SK-N-SH (cell line): ENCODE measurements at regions not wholly inside any gene's neighbourhood (a gene's known extent, or its start where the extent isn't known, plus 50 kb on each side); places are given as distances from the start of the nearest gene placed in this dataset.

ENCODE experiments used
- CTCF ChIA-PET: fragments of 300-600, 350-600 bp; formaldehyde crosslinking; extraction: SDS; loops from one replicate; lab custom pipeline; 2021; lab: Yijun Ruan, JAX
- POLR2A ChIA-PET: fragments of 350-600 bp; sonication (Branson Sonifier 250); formaldehyde crosslinking; extraction: SDS; loops from one replicate; lab custom pipeline; 2020; ENCODE audit warnings: antibody characterized with exemption, inconsistent platforms; lab: Yijun Ruan, JAX
- DNase-seq: peaks from one replicate; pipeline ENCODE4 v3.0.0; 2012
- H2AFZ ChIP-seq: fragments of 200-600 bp; sonication (generic); 2 replicates; pipeline ENCODE4 v1.8.1; 2016; ENCODE audit warnings: antibody characterized with exemption, mild to moderate bottlenecking, low read depth
- H3F3A ChIP-seq: fragments of 200-600 bp; sonication (generic); replicated peaks from 2 replicates; pipeline ENCODE3; 2016; ENCODE audit warnings: antibody characterized with exemption, mild to moderate bottlenecking; ENCODE audit not compliant: insufficient read depth
- H3K27ac ChIP-seq, 2 experiments: fragments of 200-500 bp in 1 of 2; fragments of 200-600 bp in 1 of 2; sonication (Bioruptor generic) in 1 of 2; sonication (generic), shearing (Covaris generic) in 1 of 2; 2 replicates each; pipeline versions ENCODE4 v1.5.1 to v1.6.1; 2014 to 2016; ENCODE audit warnings: low read depth in 2 of 2, inconsistent platforms in 1 of 2, low read length in 1 of 2, mild to moderate bottlenecking in 1 of 2, mixed read lengths in 1 of 2
- H3K27me3 ChIP-seq: fragments of 200-600 bp; sonication (generic), shearing (Covaris generic); 2 replicates; pipeline ENCODE4 v1.6.1; 2016; ENCODE audit warnings: mixed run types; ENCODE audit not compliant: insufficient read depth
- H3K36me3 ChIP-seq, 2 experiments: fragments of 200-500 bp in 1 of 2; fragments of 200-600 bp in 1 of 2; sonication (Bioruptor generic) in 1 of 2; sonication (generic) in 1 of 2; replicated peaks in 1 of 2; 2 replicates each; pipeline versions ENCODE3 to v1.5.1; 2014 to 2016; ENCODE audit warnings: low read length in 1 of 2, mild to moderate bottlenecking in 1 of 2; ENCODE audit not compliant: insufficient read depth in 2 of 2, control insufficient read depth in 1 of 2
- H3K4me1 ChIP-seq, 2 experiments: fragments of 200-500 bp in 1 of 2; fragments of 200-600 bp in 1 of 2; sonication (Bioruptor generic) in 1 of 2; sonication (generic), shearing (Covaris generic) in 1 of 2; 2 replicates each; pipeline versions ENCODE4 v1.5.1 to v1.6.1; 2014 to 2016; ENCODE audit warnings: low read depth in 1 of 2, low read length in 1 of 2, mixed run types in 1 of 2; ENCODE audit not compliant: insufficient read depth in 2 of 2, control insufficient read depth in 1 of 2
- H3K4me2 ChIP-seq: fragments of 200-600 bp; sonication (generic), shearing (Covaris generic); 2 replicates; pipeline ENCODE4 v1.6.1; 2017; ENCODE audit warnings: mixed run types
- H3K4me3 ChIP-seq, 2 experiments: fragments of 200-500 bp in 1 of 2; fragments of 200-600 bp in 1 of 2; sonication (Bioruptor generic) in 1 of 2; sonication (generic), shearing (Covaris generic) in 1 of 2; 2 replicates each; pipeline versions ENCODE4 v1.5.1 to v1.8.1; 2014 to 2016; ENCODE audit warnings: low read depth in 2 of 2, inconsistent platforms in 1 of 2, low read length in 1 of 2, mild to moderate bottlenecking in 1 of 2, mixed read lengths in 1 of 2, moderate library complexity in 1 of 2
- H3K79me2 ChIP-seq: fragments of 200-600 bp; sonication (generic); 2 replicates; pipeline ENCODE4 v1.8.1; 2017; ENCODE audit warnings: mild to moderate bottlenecking; ENCODE audit not compliant: insufficient read depth
- H3K9ac ChIP-seq: fragments of 200-600 bp; sonication (generic); 2 replicates; pipeline ENCODE4 v1.6.1; 2017; ENCODE audit warnings: mixed run types
- H3K9me2 ChIP-seq: fragments of 200-600 bp; sonication (generic); 2 replicates; pipeline ENCODE4 v1.6.1; 2017; ENCODE audit warnings: mixed run types
- H3K9me3 ChIP-seq: fragments of 200-600 bp; sonication (generic); 2 replicates; pipeline ENCODE4 v1.6.1; 2017; ENCODE audit warnings: mixed run types, mild to moderate bottlenecking, moderate library complexity
- H4K20me1 ChIP-seq: fragments of 200-600 bp; sonication (generic); 2 replicates; pipeline ENCODE4 v1.6.1; 2017; ENCODE audit warnings: mild to moderate bottlenecking, mixed run types; ENCODE audit not compliant: insufficient read depth
- ELF1 ChIP-seq: IDR thresholded peaks from 2 replicates; pipeline ENCODE4 v1.4.0; 2012
- EP300 ChIP-seq, 2 experiments: IDR thresholded peaks; 2 replicates each; pipeline versions ENCODE4 v1.4.0 to v1.6.1; 2012; ENCODE audit warnings: borderline replicate concordance in 1 of 2, low read depth in 1 of 2, low read length in 1 of 2
- FOXJ3 ChIP-seq: sonication (generic); formaldehyde crosslinking; IDR thresholded peaks from 2 replicates; pipeline ENCODE4 v1.5.1; 2020; ENCODE audit warnings: mild to moderate bottlenecking, missing genetic modification reagents
- FOXM1 ChIP-seq: IDR thresholded peaks from 2 replicates; pipeline ENCODE4 v1.4.0; 2012; ENCODE audit warnings: low read depth, mild to moderate bottlenecking
- GABPA ChIP-seq: IDR thresholded peaks from 2 replicates; pipeline ENCODE4 v1.4.0; 2012; ENCODE audit warnings: low read depth, mild to moderate bottlenecking
- GATA2 ChIP-seq: sonication (generic); formaldehyde crosslinking; IDR thresholded peaks from 2 replicates; pipeline ENCODE4 v1.5.0; 2020; ENCODE audit warnings: mild to moderate bottlenecking, missing genetic modification reagents
- IRF3 ChIP-seq: fragments of 150-350 bp; IDR thresholded peaks from 2 replicates; pipeline ENCODE4 v1.6.1; 2016; ENCODE audit warnings: mild to moderate bottlenecking, low read depth, low read length
- JUND ChIP-seq: IDR thresholded peaks from 2 replicates; pipeline ENCODE4 v1.4.0; 2012
- NFIC ChIP-seq: IDR thresholded peaks from 2 replicates; pipeline ENCODE4 v1.4.0; 2012; ENCODE audit warnings: borderline replicate concordance
- NRF1 ChIP-seq: IDR thresholded peaks from 2 replicates; pipeline ENCODE4 v1.6.1; 2012; ENCODE audit warnings: low read depth, mild to moderate bottlenecking, low read length
- POLR2AphosphoS5 ChIP-seq: IDR thresholded peaks from 2 replicates; pipeline ENCODE4 v1.6.1; 2012; ENCODE audit warnings: low read depth, low read length
- RAD21 ChIP-seq: IDR thresholded peaks from 2 replicates; pipeline ENCODE4 v1.6.1; 2012; ENCODE audit warnings: mild to moderate bottlenecking, low read length
- RCOR1 ChIP-seq: fragments of 150-350 bp; IDR thresholded peaks from 2 replicates; pipeline ENCODE4 v1.6.1; 2017; ENCODE audit warnings: antibody characterized with exemption, low read length
- REST ChIP-seq: IDR thresholded peaks from 2 replicates; pipeline ENCODE4 v1.6.1; 2012; ENCODE audit warnings: mild to moderate bottlenecking, low read depth, low read length, moderate library complexity
- TCF12 ChIP-seq: IDR thresholded peaks from 2 replicates; pipeline ENCODE4 v1.4.0; 2012
- TEAD4 ChIP-seq: IDR thresholded peaks from 2 replicates; pipeline ENCODE4 v1.4.0; 2012; ENCODE audit warnings: mild to moderate bottlenecking, borderline replicate concordance; ENCODE audit not compliant: insufficient read depth
- USF1 ChIP-seq: IDR thresholded peaks from 2 replicates; pipeline ENCODE4 v1.4.0; 2012; ENCODE audit warnings: low read depth, borderline replicate concordance
- ZBTB33 ChIP-seq: IDR thresholded peaks from 2 replicates; pipeline ENCODE4 v1.4.0; 2012; ENCODE audit warnings: low read depth, borderline replicate concordance
- WGBS: methylation state at CpG from one replicate; pipeline ENCODE4 v1.1.6; 2017; ENCODE audit warnings: low lambda C conversion rate; 5-methylcytosine and 5-hydroxymethylcytosine counted together
- TF ChIP-seq, protein P1 (sequence below): fragments of 150-350 bp; IDR thresholded peaks from 2 replicates; pipeline ENCODE4 v1.6.1; 2017; ENCODE audit warnings: antibody characterized with exemption, low read length, low read depth, borderline replicate concordance

- TF ChIP-seq, protein P1, sequence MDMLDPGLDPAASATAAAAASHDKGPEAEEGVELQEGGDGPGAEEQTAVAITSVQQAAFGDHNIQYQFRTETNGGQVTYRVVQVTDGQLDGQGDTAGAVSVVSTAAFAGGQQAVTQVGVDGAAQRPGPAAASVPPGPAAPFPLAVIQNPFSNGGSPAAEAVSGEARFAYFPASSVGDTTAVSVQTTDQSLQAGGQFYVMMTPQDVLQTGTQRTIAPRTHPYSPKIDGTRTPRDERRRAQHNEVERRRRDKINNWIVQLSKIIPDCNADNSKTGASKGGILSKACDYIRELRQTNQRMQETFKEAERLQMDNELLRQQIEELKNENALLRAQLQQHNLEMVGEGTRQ: no peak
- TF ChIP-seq REST: no peak
These were observed 579.9 kb downstream of the MAFB start (continued) for GRCh38 chr20:40109136-40109535.

DNA sequence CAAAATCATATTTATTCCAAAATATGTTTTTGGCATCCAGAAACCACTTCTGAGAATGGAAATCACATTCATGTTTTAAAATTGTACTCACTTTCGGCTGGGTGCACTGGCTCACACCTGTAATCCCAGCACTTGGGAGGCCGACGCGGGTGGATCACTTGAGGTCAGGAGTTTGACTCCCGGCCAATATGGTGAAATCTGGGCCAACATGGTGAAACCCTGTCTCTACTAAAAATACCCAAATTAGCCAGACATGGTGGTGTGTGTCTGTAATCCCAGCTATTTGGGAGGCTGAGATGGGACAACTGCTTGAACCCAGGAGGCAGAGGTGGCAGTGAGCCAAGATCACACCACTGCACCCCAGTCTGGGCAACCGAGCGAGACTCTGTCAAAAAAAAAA, 580.7 kb downstream of the MAFB start:
- no peak overlapping the region for H3K9ac ChIP-seq
- no peaks in the 10 kb centered on the region for H3K9me3 ChIP-seq
- H3F3A ChIP-seq: no peaks in the 10 kb centered on the region
- no peak overlapping the region for H3K4me3 ChIP-seq
- H3K36me3 ChIP-seq: no peaks in the 10 kb centered on the region
- WGBS: 72% methylated on average over 5 of the region's 7 CpGs
- CTCF ChIA-PET: no interaction called here
- H3K79me2 ChIP-seq: no peaks in the 10 kb centered on the region
- no peak for DNase-seq
- no peaks in the 10 kb centered on the region for H3K9me2 ChIP-seq
- H3K27ac ChIP-seq: no peak overlapping the region
- peaks cover 0 to 3% of the 10 kb centered on the region in 2 experiments; a peak in 1 of 4 replicates for H3K4me1 ChIP-seq
- no peaks in the 10 kb centered on the region for H4K20me1 ChIP-seq
- H3K27me3 ChIP-seq: no peaks in the 10 kb centered on the region
- no peak overlapping the region for H3K4me2 ChIP-seq
- POLR2A ChIA-PET: no interaction called here
- H2AFZ ChIP-seq: no peak overlapping the region
- TF ChIP-seq TEAD4 (no peak), USF1 (no peak), RCOR1 (no peak), GATA2 (CRISPR knock-in tag) (no peak), NFIC (no peak), RAD21 (no peak), EP300 (IDR thresholded peaks at IDR 0.05; ENCODE audit: borderline replicate concordance in 1 of 2, low read depth in 1 of 2, low read length in 1 of 2) (no peak), JUND (no peak), POLR2AphosphoS5 (no peak), IRF3 (no peak), ZBTB33 (no peak), TCF12 (no peak), REST (no peak), FOXJ3 (CRISPR knock-in tag) (no peak), NRF1 (no peak), ELF1 (no peak), FOXM1 (no peak), GABPA (no peak)
